ENCODE measurements at regions not wholly inside any gene's neighbourhood (a gene's known extent, or its start where the extent isn't known, plus 50 kb on each side); places are given as distances from the start of the nearest gene placed in this dataset.

DNA sequence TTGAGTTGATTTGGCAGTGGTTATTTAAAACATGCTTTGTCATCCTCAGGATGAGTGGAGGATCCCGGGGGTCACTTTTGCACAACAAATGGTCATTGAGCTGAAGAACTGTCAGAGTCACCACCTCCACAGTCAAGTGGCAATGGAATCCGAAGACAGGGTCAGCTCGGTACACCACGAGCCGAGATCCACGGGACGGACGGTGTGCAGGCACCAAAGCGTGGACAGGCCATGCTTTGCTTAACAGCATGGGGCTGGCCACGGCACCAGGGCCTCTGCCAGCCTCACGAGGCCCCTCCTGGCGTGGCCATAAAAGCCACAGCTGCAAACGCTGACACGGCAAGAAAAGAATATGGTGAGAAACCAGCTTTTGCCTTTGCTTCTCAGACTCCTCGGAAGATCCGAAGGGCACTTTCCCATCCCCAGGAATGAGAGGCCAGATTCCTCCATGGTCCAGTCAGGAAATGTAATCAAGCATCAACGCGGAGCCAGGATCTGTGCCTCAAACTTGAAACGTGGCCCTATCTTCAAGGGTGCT, 152.2 kb upstream of the DIO3 start:
- TF ChIP-seq FOS (IDR thresholded peaks at IDR 0.05; ENCODE audit: borderline replicate concordance, insufficient read depth, low read length), result no peak
- TF ChIP-seq, protein P1, sequence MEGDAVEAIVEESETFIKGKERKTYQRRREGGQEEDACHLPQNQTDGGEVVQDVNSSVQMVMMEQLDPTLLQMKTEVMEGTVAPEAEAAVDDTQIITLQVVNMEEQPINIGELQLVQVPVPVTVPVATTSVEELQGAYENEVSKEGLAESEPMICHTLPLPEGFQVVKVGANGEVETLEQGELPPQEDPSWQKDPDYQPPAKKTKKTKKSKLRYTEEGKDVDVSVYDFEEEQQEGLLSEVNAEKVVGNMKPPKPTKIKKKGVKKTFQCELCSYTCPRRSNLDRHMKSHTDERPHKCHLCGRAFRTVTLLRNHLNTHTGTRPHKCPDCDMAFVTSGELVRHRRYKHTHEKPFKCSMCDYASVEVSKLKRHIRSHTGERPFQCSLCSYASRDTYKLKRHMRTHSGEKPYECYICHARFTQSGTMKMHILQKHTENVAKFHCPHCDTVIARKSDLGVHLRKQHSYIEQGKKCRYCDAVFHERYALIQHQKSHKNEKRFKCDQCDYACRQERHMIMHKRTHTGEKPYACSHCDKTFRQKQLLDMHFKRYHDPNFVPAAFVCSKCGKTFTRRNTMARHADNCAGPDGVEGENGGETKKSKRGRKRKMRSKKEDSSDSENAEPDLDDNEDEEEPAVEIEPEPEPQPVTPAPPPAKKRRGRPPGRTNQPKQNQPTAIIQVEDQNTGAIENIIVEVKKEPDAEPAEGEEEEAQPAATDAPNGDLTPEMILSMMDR (IDR thresholded peaks at IDR 0.05; ENCODE audit: extremely low read depth in 1 of 2, insufficient read depth in 1 of 2, low read depth in 1 of 2, low read length in 2 of 2), result no peak
- TF ChIP-seq MYC (IDR thresholded peaks at IDR 0.05; ENCODE audit: low read depth, low read length), result no peak
- TF ChIP-seq EZH2 (IDR thresholded peaks at IDR 0.05; ENCODE audit: borderline replicate concordance, low read depth, low read length, severe bottlenecking), result no peak
- no peak for TF ChIP-seq POLR2AphosphoS5 (IDR thresholded peaks at IDR 0.05; ENCODE audit: insufficient read depth, low read depth, low read length)
- TF ChIP-seq, protein P2, sequence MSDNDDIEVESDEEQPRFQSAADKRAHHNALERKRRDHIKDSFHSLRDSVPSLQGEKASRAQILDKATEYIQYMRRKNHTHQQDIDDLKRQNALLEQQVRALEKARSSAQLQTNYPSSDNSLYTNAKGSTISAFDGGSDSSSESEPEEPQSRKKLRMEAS (IDR thresholded peaks at IDR 0.05; ENCODE audit: insufficient read depth, insufficient read length), result no peak
- H3K27ac ChIP-seq (ENCODE audit: insufficient read depth, low read depth, low read length), result no peak overlapping the region
- FAIRE-seq, result no peak
- no peak overlapping the region for H3K4me3 ChIP-seq (replicated peaks in 1 of 3; ENCODE audit: insufficient read depth in 1 of 3, low read depth in 1 of 3, low read length in 3 of 3)
- intact Hi-C loops (cut with micrococcal nuclease) (no loop called here), dilution Hi-C loops (cut with MboI; ENCODE audit: extremely low pct_ligation_motif_present, low sequenced_read_pairs) (no loop called here)
- H3K9ac ChIP-seq (replicated peaks; ENCODE audit: extremely low read depth, insufficient read depth, low read length), result no peak overlapping the region
- H3K4me2 ChIP-seq (ENCODE audit: insufficient read depth, low read length), result no peak overlapping the region
- H3K79me2 ChIP-seq (ENCODE audit: control insufficient read depth, insufficient read depth, low read length), result no peaks in the 10 kb centered on the region
- H3K27me3 ChIP-seq (ENCODE audit: control insufficient read depth in 2 of 2, insufficient read depth in 2 of 2, low read length in 2 of 2), result no peaks in the 10 kb centered on the region
- H4K20me1 ChIP-seq (replicated peaks; ENCODE audit: control insufficient read depth, extremely low read depth, insufficient read depth, low read length), result no peaks in the 10 kb centered on the region
- no peaks in the 10 kb centered on the region for H3K36me3 ChIP-seq (ENCODE audit: control insufficient read depth in 2 of 2, extremely low read depth in 1 of 2, insufficient read depth in 2 of 2, low read length in 2 of 2)
- ChIA-PET POLR2A (no interaction called here), CTCF (no interaction called here)
- DNase-seq (ENCODE audit: low read depth, low spot score), result no peak
- H3K9me3 ChIP-seq (replicated peaks; ENCODE audit: control insufficient read depth, insufficient read depth, low read length), result no peaks in the 10 kb centered on the region
- H3K9me1 ChIP-seq (replicated peaks; ENCODE audit: control insufficient read depth, extremely low read depth, insufficient read depth, low read length), result no peaks in the 10 kb centered on the region
- H2AFZ ChIP-seq (ENCODE audit: low read depth, low read length), result no peak overlapping the region
- H3K4me1 ChIP-seq (ENCODE audit: control insufficient read depth, extremely low read depth, insufficient read depth, low read length), result no peaks in the 10 kb centered on the region
- BruUV-seq (replicated peaks), result no TSS peak

Measured in endothelial cell of umbilical vein (primary cell).